ENCODE measurements at regions not wholly inside any gene's neighbourhood (a gene's known extent, or its start where the extent isn't known, plus 50 kb on each side); places are given as distances from the start of the nearest gene placed in this dataset.

DNA sequence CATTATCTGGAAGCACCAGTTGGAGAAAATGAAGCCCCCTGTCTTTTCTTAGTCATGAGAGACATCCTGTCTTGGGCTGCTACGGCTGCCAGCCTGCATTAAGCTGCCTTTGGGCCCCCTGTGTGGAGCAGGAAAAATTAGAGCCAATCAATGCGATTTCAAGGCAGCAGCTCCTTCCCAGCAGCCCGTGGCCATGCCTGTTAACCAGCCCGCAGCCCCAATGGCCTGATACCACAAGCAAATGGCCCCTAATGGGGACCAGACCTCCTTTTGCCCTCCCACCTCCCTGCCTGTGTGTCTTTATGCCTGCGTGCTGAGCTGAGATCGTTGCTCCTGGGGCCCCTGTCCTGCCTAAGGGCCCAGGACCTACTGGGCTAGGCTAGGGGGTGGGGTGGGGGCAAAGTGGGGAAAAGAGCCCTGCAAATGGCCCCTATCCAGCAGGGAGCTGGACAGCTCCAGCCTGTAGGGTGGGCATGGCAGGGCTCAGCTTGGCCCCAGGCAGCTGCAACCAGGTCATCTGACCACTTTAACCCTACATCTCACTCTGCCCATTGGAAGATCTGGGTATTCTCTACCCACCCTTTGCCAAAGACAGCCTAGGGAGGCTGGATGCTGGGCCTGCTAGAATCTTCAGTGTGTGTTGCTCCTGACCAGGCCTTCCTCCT, 53.8 kb upstream of the MRPS22 start:
- no peak for DNase-seq (ENCODE audit: low spot score)
- intact Hi-C loops (cut with DNase I), result loop anchor here (5.0 kb wide), 1 partner anchor 63 kb away; no protein-coding TSS in a partner anchor

GRCh38 chr3:139291276-139292051, 52.4 kb upstream of the MRPS22 start:
- no peak for DNase-seq (ENCODE audit: low spot score)
- intact Hi-C loops (cut with DNase I), result no loop called here

DNA sequence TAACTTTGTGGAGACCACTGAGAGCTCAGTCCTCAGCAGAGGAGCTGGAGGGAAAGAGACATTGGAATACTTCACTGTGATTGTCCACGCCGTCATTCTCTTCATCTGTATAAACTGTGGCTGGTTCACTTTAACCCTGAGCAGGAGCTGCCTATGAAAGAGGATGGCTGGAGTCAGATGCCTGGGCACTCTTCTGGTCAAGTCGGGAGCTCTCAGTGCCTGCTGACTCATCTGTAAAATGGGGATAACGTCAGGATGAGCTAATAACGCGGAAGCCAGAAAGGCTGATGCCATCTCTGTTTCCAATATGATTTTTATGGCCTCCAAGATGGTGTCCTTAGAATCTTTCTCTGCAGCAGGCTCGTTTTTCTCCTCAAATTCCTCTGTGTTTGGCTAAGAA, 51.6 kb upstream of the MRPS22 start:
- intact Hi-C loops (cut with DNase I), result no loop called here
- no peak for DNase-seq (ENCODE audit: low spot score)

DNA sequence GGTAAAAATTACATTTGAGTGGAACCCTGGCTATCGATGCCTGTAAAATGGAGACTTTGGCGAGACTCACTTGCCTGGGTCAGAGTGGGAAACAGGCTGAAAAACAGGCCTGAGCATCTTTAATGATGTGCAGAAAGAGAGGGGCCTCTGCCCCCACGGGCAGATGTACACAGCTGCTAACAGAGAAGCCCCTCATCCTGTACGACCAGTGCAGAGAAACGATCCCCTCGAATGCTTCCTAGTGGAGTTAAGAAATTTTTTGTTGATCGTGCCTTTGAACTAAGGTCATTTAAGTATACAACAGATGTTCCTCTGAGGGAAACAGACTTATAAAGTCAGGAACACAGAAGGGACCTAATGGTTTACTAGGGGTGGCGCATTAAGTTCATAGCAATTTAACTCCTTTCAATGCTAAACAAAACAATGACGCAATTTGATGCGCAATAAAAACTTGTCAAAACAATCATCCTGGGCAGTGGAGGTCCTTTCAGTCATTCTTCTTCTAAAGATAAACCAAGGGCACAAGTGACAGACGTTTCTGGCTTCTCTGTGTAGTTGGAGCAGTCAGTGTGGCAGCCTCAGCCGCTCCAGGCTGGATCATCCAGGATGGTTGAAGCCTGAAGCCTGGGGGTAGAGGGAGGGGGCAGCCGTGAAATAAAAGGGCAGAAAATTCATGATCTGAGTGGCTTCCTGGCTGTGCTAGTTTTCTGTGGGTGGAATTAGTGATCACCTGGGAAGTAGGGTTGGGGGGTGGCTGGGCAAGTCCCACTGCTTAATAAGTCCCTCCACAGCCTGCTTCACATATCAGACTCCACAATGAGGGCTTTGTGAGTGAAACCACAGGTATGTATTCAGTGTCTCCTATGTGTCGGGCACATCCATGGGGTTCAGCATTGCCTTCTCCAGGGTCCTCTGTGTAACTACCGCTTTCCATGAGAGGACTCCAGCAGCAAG, 50.8 kb upstream of the MRPS22 start:
- intact Hi-C loops (cut with DNase I), result no loop called here
- DNase-seq (ENCODE audit: low spot score), result no peak

- intact Hi-C loops (cut with DNase I), result no loop called here
Observed at GRCh38 chr3:139293665-139294023, 50.2 kb upstream of the MRPS22 start.

More at GRCh38 chr3:139293665-139294023, 50.2 kb upstream of the MRPS22 start:
- DNase-seq (ENCODE audit: low spot score), result no peak
